HT-29 (cell line): ENCODE measurements at regions not wholly inside any gene's neighbourhood (a gene's known extent, or its start where the extent isn't known, plus 50 kb on each side); places are given as distances from the start of the nearest gene placed in this dataset.

Experiments
- DNase-seq: peaks from one replicate; pipeline ENCODE4 v3.0.0-alpha.2; 2015; ENCODE audit warnings: low spot score

DNA sequence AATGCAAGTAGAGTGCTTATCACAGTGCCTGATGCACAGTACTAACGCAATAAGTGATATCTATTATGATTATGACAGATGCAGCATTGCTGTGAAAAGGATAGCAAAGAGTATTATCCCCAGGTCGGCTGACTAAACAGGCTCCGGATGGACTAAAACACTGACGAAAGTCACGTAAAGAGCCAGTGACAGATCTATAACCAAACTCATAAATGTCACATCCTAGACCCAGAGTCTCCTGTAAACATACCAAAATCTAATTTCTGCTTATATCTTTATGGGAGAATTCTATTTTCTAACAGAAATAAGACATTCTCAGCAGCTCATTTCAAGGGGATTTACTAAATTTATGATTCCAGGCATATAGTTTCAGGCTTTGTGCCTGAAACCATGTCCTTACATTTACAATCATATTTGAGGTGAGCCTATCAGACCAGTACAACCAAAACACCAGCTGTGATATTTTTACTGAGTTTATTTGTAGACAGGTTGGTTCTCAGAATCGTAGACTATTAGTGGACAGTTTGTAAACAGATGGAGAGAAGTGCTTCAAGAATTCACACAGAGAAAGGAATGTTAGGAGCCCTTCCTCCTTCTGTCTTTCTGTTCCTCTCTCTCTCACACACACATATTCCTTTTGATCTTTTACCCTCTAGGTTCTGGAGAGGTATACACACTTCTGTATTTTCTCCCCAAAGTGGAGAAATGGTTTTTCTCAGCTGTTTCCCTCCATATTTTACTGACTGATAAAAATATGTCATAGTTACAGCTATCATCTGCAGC is 52.4 kb upstream of the WDR26 start:
- DNase-seq: no peak

GRCh38 chr1:224488806-224489499 is 54.4 kb upstream of the WDR26 start:
- DNase-seq: no peak

- DNase-seq: no peak
Measured at GRCh38 chr1:224489534-224490365, 55.2 kb upstream of the WDR26 start.

- DNase-seq: no peak
Measured at GRCh38 chr1:224490549-224491537, 56.2 kb upstream of the WDR26 start.

DNA sequence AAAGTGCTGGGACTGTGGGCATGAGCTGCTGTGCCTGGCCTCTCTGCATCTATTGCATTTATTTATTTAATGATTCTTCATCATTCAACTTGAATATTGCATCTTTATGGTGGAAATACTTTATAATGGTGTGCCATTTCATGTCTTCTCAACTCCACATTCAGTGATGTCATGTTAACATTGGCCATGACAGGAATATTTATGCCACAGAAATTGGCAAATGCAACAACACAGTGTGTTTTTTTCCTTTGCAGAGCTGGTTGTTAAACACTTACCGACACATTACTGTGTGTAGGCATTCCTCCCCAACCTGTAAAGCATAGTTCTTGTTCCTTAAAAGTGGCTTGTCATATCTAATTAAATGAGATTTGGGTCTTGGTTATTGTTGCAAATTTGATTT is 57.4 kb upstream of the WDR26 start:
- DNase-seq: no peak

GRCh38 chr1:224492632-224493031 is 58.0 kb upstream of the WDR26 start:
- no peak for DNase-seq

DNA sequence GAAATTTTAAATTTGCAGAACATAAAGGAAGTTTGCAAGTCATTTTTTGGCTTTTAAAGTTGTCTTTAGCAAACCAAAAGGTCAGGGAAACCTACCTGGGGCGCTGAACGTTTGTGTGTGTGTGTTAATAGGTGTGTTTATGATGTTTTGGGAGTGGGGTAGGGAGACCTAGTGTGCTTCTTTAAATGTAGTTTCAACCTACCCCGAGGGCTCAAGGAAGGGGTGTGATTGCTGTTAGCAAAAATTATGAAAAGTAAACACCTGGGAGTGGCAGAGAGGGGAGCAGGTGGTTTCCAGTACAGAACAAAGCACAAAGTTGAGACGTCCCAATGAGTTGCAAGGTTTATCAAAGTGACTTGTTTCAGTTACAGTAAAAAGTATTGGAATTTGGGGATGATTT is 58.7 kb upstream of the WDR26 start:
- DNase-seq: no peak

GRCh38 chr1:224494343-224494742 is 59.7 kb upstream of the WDR26 start:
- DNase-seq: no peak

DNA sequence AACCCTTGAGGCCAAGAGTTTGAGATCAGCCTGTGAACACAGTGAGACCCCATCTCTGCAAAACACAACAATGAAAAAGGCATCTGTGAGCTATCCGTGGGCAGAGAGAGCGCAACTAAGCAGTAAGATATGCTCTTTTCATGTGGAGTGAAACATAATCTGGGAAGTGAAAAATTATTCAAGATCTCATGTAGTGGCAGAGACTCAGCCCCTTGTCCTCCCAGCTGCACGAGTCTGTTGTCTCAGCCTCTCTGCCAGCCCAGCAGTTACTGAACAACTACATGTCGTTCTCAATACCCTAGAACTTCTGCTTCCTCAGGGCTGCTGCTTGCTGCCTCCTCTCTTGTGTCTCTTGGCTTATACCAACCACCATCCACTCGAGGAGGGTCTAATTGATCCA is 61.3 kb upstream of the WDR26 start:
- DNase-seq: no peak

DNA sequence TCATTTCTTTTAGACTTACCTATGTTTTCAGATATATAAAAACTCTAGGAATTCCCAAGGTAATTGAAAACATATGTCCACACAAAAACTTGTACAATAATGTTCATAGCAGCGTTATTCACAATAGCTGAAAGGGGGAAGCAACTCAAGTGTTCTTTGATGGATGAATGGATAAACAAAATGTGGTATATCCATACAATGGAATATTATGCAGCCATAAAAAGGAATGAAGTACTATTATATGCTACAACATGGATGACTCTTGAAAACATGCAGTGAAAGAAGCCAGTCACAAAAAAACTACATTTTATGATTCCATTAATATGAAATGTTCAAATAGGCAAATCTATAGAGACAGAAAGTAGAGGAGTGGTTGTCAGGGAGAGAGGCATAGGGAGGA is 62.2 kb upstream of the WDR26 start:
- DNase-seq: no peak

DNA sequence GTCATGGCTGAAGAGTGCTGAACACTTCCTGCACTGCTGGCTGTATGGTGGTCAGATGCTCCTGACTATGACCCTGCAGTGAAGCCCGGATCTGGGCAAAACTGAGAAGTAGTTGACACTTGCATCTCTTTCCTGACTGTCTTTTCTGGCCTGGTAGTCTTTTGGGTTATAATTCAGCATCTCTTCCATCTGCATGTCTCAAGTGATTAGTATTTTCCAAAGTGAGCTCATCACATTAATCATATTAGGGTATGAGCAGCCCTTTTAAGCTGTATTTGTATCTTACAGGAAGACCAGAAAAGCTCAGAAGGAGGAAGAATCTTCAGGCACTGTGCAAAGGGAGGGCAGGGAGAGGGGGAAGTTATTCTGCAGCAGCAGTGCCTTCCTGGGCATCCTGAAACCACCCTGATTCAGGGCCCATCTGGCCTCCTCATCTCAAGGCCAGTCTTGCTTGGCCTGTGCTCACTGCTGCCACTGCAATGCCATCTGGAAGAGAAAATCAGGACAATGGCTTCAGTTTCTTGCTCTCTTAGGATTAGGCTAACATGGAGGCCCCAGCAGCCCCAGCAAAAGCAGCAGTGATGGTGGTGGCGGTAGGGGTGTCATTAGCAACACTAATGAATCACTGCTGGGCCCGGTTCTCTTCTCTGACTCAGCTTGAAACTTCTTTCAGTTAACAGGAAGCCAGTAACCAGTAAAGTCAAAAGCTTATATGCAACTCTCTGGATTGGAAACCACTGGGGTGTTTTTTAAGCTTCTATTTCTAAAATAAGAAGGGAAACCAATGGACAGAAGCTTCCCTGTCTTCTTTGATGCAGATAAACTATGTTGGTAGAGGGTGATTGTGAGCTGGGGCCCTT is 63.3 kb upstream of the WDR26 start:
- peak; percentile 38 for DNase-seq

GRCh38 chr1:224498574-224499170 is 64.1 kb upstream of the WDR26 start:
- DNase-seq: no peak

GRCh38 chr1:224499204-224499603 is 64.6 kb upstream of the WDR26 start:
- DNase-seq: no peak

DNA sequence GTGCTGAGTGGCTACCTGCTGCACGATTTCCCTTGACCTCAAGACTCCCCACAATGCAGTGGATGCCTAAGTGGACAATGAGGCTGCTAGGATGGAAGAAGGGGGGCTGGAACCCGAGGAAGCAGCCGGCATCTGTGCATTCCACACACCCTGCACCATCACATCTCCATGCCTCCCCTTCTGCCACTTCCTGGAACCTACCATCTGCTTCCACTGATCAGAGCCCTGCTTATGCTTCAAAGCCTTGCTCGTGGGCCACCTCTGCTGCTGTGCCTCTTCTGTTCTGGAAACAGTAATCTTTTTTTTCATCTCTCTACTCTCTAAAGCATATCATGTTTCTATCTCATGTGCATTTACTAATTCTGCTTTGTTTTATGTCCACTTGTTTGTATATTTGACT is 66.2 kb upstream of the WDR26 start:
- no peak for DNase-seq

DNA sequence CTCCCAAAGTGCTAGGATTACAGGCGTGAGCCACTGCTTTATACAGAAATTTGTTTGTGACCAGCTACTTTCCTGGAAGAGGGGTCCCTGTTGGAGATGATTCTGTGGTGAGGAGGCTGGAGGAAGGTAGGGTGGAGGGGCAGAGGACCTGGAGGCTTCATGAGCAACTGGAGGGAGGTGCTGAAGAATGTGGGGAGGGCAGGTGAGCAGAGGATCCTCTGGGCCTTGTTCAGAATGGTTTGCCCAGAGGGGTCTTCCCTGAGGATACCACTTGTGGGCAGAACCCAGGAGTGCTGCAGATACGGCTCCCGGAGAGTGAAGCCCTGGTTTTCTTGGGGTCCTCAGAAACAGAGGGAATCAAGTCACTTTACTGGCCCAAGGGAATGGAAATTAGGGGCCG is 67.2 kb upstream of the WDR26 start:
- no peak for DNase-seq

- no peak for DNase-seq
Measured at GRCh38 chr1:224502459-224503160, 68.0 kb upstream of the WDR26 start.

GRCh38 chr1:224503161-224504118 is 68.8 kb upstream of the WDR26 start:
- DNase-seq: peak; percentile 65
